ENCODE measurements at regions not wholly inside any gene's neighbourhood (a gene's known extent, or its start where the extent isn't known, plus 50 kb on each side); places are given as distances from the start of the nearest gene placed in this dataset.

DNA sequence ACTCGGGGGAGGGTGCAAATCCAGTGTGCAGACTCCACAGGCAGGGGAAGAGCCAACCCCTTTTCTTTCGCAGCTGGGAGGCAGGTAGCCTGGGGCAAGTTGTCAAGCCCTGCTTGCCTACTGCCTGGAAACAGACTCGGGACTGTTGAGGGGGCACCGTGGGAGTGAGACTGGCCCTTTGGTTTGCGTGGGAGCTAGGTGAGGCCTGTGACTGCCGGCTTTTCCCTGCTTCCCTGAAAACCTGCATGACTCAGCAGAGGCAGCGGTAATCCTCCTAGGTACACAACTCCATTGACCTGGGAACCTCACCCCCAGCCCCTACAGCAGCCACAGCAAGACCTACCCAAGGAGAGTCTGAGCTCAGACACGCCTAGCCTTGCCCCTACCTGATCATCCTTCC, 509.5 kb downstream of the DTWD2 start:
- Histone ChIP-seq H2BK5ac (ENCODE audit: insufficient read length, low read length) (no peak overlapping the region), H3K18ac (ENCODE audit: insufficient read length, low read depth, low read length) (no peak overlapping the region), H2BK20ac (ENCODE audit: low read depth, low read length, poor library complexity, severe bottlenecking) (no peak overlapping the region), H4K5ac (ENCODE audit: insufficient read length, low read depth, low read length) (no peak overlapping the region), H2BK15ac (ENCODE audit: low read depth, low read length) (no peak overlapping the region), H3K79me1 (ENCODE audit: insufficient read depth, low read depth, low read length, poor library complexity, severe bottlenecking) (no peaks in the 10 kb centered on the region), H3K79me2 (ENCODE audit: insufficient read depth, low read length) (no peaks in the 10 kb centered on the region), H2BK120ac (ENCODE audit: low read depth, low read length, poor library complexity, severe bottlenecking) (no peak overlapping the region), H3K23ac (ENCODE audit: insufficient read length, low read depth, low read length) (no peak overlapping the region), H3K27ac (ENCODE audit: insufficient read length, low read depth, low read length) (no peak overlapping the region), H3K56ac (ENCODE audit: insufficient read length, low read depth, low read length) (no peak overlapping the region), H3K23me2 (ENCODE audit: insufficient read length, low read depth, low read length, poor library complexity, severe bottlenecking) (no peaks in the 10 kb centered on the region), H3T11ph (ENCODE audit: low read length) (no peak overlapping the region), H4K91ac (ENCODE audit: insufficient read length, low read depth, low read length) (no peak overlapping the region), H2AK5ac (ENCODE audit: insufficient read length, low read length) (no peak overlapping the region), H4K20me1 (ENCODE audit: control insufficient read depth, insufficient read depth, insufficient read length) (no peaks in the 10 kb centered on the region), H3K4me1 (ENCODE audit: insufficient read depth, low read length) (no peaks in the 10 kb centered on the region), H2BK12ac (ENCODE audit: insufficient read length, low read depth, low read length) (no peak overlapping the region), H3K14ac (ENCODE audit: insufficient read depth, low read length) (no peak overlapping the region), H3K9ac (ENCODE audit: extremely low read depth, insufficient read length, low read length) (no peak overlapping the region), H4K8ac (replicated peaks; ENCODE audit: insufficient read length, low read depth, low read length) (no peak overlapping the region), H2AFZ (ENCODE audit: low read length) (no peak overlapping the region), H3K9me3 (ENCODE audit: control insufficient read depth, low read depth, low read length) (no peaks in the 10 kb centered on the region), H3K4me2 (ENCODE audit: insufficient read depth, insufficient read length, low read length) (no peak overlapping the region), H3K4ac (ENCODE audit: low read depth, low read length) (no peak overlapping the region), H3K27me3 (ENCODE audit: insufficient read depth, low read length) (no peaks in the 10 kb centered on the region)
- no peaks in the 10 kb centered on the region for H3K27me3 Mint-ChIP-seq (ENCODE audit: low read depth)
- H3K9me3 Mint-ChIP-seq: peaks cover 15 to 20% of the 10 kb centered on the region in 2 experiments
- H3K27ac Mint-ChIP-seq: no peak overlapping the region
- no CpG with 5 or more reads among the region's 8 CpGs for WGBS (ENCODE audit: extremely low coverage, insufficient read length, low lambda C conversion rate)
- H3K36me3 Mint-ChIP-seq (ENCODE audit: insufficient read depth in 1 of 3, low read depth in 3 of 3): peaks cover 7 to 24% (median 14%) of the 10 kb centered on the region in 3 experiments
- H3K4me1 Mint-ChIP-seq: no peaks in the 10 kb centered on the region
- TF ChIP-seq, protein P1, sequence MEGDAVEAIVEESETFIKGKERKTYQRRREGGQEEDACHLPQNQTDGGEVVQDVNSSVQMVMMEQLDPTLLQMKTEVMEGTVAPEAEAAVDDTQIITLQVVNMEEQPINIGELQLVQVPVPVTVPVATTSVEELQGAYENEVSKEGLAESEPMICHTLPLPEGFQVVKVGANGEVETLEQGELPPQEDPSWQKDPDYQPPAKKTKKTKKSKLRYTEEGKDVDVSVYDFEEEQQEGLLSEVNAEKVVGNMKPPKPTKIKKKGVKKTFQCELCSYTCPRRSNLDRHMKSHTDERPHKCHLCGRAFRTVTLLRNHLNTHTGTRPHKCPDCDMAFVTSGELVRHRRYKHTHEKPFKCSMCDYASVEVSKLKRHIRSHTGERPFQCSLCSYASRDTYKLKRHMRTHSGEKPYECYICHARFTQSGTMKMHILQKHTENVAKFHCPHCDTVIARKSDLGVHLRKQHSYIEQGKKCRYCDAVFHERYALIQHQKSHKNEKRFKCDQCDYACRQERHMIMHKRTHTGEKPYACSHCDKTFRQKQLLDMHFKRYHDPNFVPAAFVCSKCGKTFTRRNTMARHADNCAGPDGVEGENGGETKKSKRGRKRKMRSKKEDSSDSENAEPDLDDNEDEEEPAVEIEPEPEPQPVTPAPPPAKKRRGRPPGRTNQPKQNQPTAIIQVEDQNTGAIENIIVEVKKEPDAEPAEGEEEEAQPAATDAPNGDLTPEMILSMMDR (conservative IDR thresholded peaks at IDR 0.05): no peak
- DNase-seq: no peak
- no peak overlapping the region for H3K4me3 Mint-ChIP-seq
